ENCODE measurements at regions not wholly inside any gene's neighbourhood (a gene's known extent, or its start where the extent isn't known, plus 50 kb on each side); places are given as distances from the start of the nearest gene placed in this dataset.
"Not testable (repeated sequence)": the region's sequence is repeated elsewhere in the genome, so short reads cannot be mapped to it uniquely, and the experiment has no call there.

DNA sequence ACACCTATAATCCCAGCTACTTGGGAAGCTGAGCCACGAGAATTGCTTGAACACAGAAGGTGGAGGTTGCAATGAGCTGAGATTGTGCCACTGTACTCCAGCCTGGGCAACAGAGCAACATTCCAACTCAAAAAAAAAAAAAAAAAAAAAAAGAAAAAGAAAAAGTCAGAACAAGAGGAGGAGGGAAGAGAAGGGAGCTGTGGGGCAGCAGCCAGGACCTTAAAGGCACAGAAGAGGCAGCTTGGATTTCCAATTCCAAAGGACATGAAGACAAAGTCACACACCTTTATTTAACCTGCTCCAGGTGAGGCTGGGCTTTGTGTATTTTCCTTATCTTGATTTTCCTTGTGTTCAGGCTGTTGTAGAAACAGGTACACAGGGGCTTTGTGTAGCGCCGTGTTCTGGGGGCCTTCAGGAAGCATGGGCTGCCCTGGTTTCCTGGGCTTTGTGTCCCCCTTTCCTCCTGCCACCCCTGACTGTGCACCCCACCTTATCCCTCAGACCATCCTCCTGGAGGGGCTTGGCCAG lies 97.2 kb downstream of the DEFB131A start:
- not testable (repeated sequence) for TF ChIP-seq ZNF18 (tag by site-specific recombination; IDR thresholded peaks at IDR 0.05); PRDM4 (tag by site-specific recombination; IDR thresholded peaks at IDR 0.05); ZNF398 (tag by site-specific recombination; IDR thresholded peaks at IDR 0.05); ZNF274 (IDR thresholded peaks at IDR 0.05; ENCODE audit: low read length); ZNF274 (tag by site-specific recombination; IDR thresholded peaks at IDR 0.05; ENCODE audit: borderline replicate concordance); ZNF692 (tag by site-specific recombination; IDR thresholded peaks at IDR 0.05); ZNF2 (tag by site-specific recombination; IDR thresholded peaks at IDR 0.05); YY1 (tag by site-specific recombination; IDR thresholded peaks at IDR 0.05); ZNF600 (tag by site-specific recombination; IDR thresholded peaks at IDR 0.05)
- TF ChIP-seq, protein P1, sequence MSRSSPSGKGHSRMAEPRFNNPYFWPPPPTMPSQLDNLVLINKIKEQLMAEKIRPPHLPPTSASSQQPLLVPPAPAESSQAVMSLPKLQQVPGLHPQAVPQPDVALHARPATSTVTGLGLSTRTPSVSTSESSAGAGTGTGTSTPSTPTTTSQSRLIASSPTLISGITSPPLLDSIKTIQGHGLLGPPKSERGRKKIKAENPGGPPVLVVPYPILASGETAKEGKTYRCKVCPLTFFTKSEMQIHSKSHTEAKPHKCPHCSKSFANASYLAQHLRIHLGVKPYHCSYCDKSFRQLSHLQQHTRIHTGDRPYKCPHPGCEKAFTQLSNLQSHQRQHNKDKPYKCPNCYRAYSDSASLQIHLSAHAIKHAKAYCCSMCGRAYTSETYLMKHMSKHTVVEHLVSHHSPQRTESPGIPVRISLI (tag by site-specific recombination; IDR thresholded peaks at IDR 0.05) = not testable (repeated sequence)
- TF ChIP-seq, protein P2, sequence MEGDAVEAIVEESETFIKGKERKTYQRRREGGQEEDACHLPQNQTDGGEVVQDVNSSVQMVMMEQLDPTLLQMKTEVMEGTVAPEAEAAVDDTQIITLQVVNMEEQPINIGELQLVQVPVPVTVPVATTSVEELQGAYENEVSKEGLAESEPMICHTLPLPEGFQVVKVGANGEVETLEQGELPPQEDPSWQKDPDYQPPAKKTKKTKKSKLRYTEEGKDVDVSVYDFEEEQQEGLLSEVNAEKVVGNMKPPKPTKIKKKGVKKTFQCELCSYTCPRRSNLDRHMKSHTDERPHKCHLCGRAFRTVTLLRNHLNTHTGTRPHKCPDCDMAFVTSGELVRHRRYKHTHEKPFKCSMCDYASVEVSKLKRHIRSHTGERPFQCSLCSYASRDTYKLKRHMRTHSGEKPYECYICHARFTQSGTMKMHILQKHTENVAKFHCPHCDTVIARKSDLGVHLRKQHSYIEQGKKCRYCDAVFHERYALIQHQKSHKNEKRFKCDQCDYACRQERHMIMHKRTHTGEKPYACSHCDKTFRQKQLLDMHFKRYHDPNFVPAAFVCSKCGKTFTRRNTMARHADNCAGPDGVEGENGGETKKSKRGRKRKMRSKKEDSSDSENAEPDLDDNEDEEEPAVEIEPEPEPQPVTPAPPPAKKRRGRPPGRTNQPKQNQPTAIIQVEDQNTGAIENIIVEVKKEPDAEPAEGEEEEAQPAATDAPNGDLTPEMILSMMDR (tag by site-specific recombination; IDR thresholded peaks at IDR 0.05) = not testable (repeated sequence)

Data from HEK293 (cell line).